HG02610 (cell line): ENCODE measurements at regions not wholly inside any gene's neighbourhood (a gene's known extent, or its start where the extent isn't known, plus 50 kb on each side); places are given as distances from the start of the nearest gene placed in this dataset.

Experiments
- ATAC-seq: cut with Tn5 transposase; IDR thresholded peaks from one replicate; pipeline ENCODE4 v1.9.1; 2021; ENCODE audit warnings: mild to moderate bottlenecking, moderate library complexity; ENCODE audit not compliant: unreplicated experiment

- no peak for ATAC-seq
Measured at GRCh38 chr7:84684836-84685480, 490.4 kb upstream of the SEMA3A start.

- no peak for ATAC-seq
Measured at GRCh38 chr7:84682543-84682942, 488.0 kb upstream of the SEMA3A start.

- no peak for ATAC-seq
Measured at GRCh38 chr7:84678841-84679240, 484.3 kb upstream of the SEMA3A start.

GRCh38 chr7:84677117-84677732 is 482.6 kb upstream of the SEMA3A start:
- ATAC-seq = no peak

GRCh38 chr7:84675633-84676034 is 481.0 kb upstream of the SEMA3A start:
- ATAC-seq = no peak

- no peak for ATAC-seq
Measured at GRCh38 chr7:84674236-84674913, 479.8 kb upstream of the SEMA3A start.

- no peak for ATAC-seq
Measured at GRCh38 chr7:84669177-84669732, 474.7 kb upstream of the SEMA3A start.

- no peak for ATAC-seq
Measured at GRCh38 chr7:84668116-84668515, 473.5 kb upstream of the SEMA3A start.

GRCh38 chr7:84666651-84667050 is 472.1 kb upstream of the SEMA3A start:
- ATAC-seq = no peak

- ATAC-seq = no peak
Measured at GRCh38 chr7:84665339-84665738, 470.8 kb upstream of the SEMA3A start.

- no peak for ATAC-seq
Measured at GRCh38 chr7:84664626-84665025, 470.0 kb upstream of the SEMA3A start.

- no peak for ATAC-seq
Measured at GRCh38 chr7:84663224-84663623, 468.6 kb upstream of the SEMA3A start.

- ATAC-seq = no peak
Measured at GRCh38 chr7:84658286-84658685, 463.7 kb upstream of the SEMA3A start.

- ATAC-seq = no peak
Measured at GRCh38 chr7:84654273-84654672, 459.7 kb upstream of the SEMA3A start.

- ATAC-seq = no peak
Measured at GRCh38 chr7:84651876-84652275, 457.3 kb upstream of the SEMA3A start.

GRCh38 chr7:84647797-84648757 is 453.5 kb upstream of the SEMA3A start:
- no peak for ATAC-seq

- ATAC-seq = no peak
Measured at GRCh38 chr7:84642611-84643010, 448.0 kb upstream of the SEMA3A start.

GRCh38 chr7:84640637-84641036 is 446.0 kb upstream of the SEMA3A start:
- ATAC-seq = no peak

GRCh38 chr7:84638339-84638697 is 443.7 kb upstream of the SEMA3A start:
- no peak for ATAC-seq

- ATAC-seq = no peak
Measured at GRCh38 chr7:84637568-84638338, 443.2 kb upstream of the SEMA3A start.
